HL-60 (cell line): ENCODE measurements at regions not wholly inside any gene's neighbourhood (a gene's known extent, or its start where the extent isn't known, plus 50 kb on each side); places are given as distances from the start of the nearest gene placed in this dataset.

Experiments
- GABPA ChIP-seq: IDR thresholded peaks from 2 replicates; pipeline ENCODE4 v1.6.1; 2012; ENCODE audit warnings: low read depth
- POLR2AphosphoS5 ChIP-seq: IDR thresholded peaks from 2 replicates; pipeline ENCODE4 v1.6.1; 2012; ENCODE audit warnings: low read depth
- TF ChIP-seq, protein P1 (sequence below): IDR thresholded peaks from one replicate; pipeline ENCODE4 v1.5.1; 2011; ENCODE audit warnings: low read length, control low read depth, inconsistent platforms; ENCODE audit not compliant: insufficient read depth

DNA sequence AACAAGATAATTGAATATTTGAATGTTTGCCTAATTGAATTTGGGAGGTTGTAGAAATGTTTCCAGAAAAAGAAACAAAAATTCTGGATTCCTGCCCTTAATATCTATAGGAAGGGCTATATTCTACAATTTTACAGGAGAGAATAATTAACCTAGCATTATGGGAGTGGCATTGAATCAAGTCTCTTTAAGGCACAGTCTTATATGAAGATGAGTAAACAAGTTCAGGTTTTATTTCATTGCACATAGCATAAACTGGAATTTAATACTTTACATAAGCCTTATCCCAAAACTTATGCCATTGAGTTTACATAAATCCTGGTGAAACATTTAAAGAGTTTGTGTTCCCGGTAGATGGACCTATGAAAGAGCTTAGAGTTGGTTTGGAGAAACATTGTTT lies 138.1 kb upstream of the ADAMTSL1 start:
- TF ChIP-seq, protein P1, sequence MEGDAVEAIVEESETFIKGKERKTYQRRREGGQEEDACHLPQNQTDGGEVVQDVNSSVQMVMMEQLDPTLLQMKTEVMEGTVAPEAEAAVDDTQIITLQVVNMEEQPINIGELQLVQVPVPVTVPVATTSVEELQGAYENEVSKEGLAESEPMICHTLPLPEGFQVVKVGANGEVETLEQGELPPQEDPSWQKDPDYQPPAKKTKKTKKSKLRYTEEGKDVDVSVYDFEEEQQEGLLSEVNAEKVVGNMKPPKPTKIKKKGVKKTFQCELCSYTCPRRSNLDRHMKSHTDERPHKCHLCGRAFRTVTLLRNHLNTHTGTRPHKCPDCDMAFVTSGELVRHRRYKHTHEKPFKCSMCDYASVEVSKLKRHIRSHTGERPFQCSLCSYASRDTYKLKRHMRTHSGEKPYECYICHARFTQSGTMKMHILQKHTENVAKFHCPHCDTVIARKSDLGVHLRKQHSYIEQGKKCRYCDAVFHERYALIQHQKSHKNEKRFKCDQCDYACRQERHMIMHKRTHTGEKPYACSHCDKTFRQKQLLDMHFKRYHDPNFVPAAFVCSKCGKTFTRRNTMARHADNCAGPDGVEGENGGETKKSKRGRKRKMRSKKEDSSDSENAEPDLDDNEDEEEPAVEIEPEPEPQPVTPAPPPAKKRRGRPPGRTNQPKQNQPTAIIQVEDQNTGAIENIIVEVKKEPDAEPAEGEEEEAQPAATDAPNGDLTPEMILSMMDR: no peak
- no peak for TF ChIP-seq POLR2AphosphoS5
- no peak for TF ChIP-seq GABPA
